GM12891 (cell line): ENCODE measurements at regions not wholly inside any gene's neighbourhood (a gene's known extent, or its start where the extent isn't known, plus 50 kb on each side); places are given as distances from the start of the nearest gene placed in this dataset.
"Not testable (repeated sequence)": the region's sequence is repeated elsewhere in the genome, so short reads cannot be mapped to it uniquely, and the experiment has no call there.

Experiments used
- DNase-seq: peaks from one replicate; pipeline ENCODE4 v3.0.0; 2011; ENCODE audit warnings: low spot score; ENCODE audit not compliant: insufficient read length
- FAIRE-seq: peaks from 2 replicates; lab custom pipeline; 2011; peaks lifted over from hg19 to GRCh38; lab: Jason Lieb, UNC
- PAX5 ChIP-seq: IDR thresholded peaks from 2 replicates; pipeline ENCODE4 v1.6.1; 2011; ENCODE audit warnings: low read length, moderate library complexity, mild to moderate bottlenecking; ENCODE audit not compliant: insufficient read depth, severe bottlenecking
- POLR2A ChIP-seq: IDR thresholded peaks from 2 replicates; pipeline ENCODE4 v1.6.1; 2011; ENCODE audit warnings: low read depth, low read length, control low read depth
- POLR2AphosphoS5 ChIP-seq: IDR thresholded peaks from 2 replicates; pipeline ENCODE4 v1.6.1; 2011; ENCODE audit warnings: low read depth, low read length, control low read depth
- POU2F2 ChIP-seq: IDR thresholded peaks from 2 replicates; pipeline ENCODE4 v1.6.1; 2011; ENCODE audit warnings: low read depth, mild to moderate bottlenecking, control low read depth, low read length, moderate library complexity
- SPI1 ChIP-seq: IDR thresholded peaks from 2 replicates; pipeline ENCODE4 v1.6.1; 2011; ENCODE audit warnings: low read depth, low read length, control low read depth
- TAF1 ChIP-seq: IDR thresholded peaks from 2 replicates; pipeline ENCODE4 v1.6.1; 2011; ENCODE audit warnings: low read depth, low read length, control low read depth

DNA sequence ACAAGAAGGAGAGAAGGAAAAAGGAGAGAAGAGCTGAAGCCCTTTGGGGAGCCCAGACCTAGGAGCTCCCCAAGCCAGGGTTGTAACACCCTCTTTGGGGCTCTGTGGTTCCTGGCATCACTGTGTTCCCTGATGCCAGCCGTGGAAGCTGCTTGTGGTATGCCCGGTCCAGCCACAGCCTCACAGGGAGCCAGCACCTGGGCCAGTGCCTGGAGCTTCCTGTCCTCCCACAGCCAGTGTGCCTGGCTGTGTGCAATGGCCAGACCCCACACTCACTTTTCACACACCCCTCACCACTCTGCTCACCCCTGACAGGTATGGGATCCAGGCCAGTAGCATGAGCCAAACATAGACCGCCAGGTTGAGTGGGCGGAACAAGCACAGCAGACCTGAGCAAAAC is 834.7 kb downstream of the FLRT2 start:
- no peak for TF ChIP-seq PAX5
- no peak for TF ChIP-seq POLR2A
- no peak for TF ChIP-seq POLR2AphosphoS5
- TF ChIP-seq POU2F2 = no peak
- no peak for TF ChIP-seq TAF1
- TF ChIP-seq SPI1 = no peak
- FAIRE-seq = no peak

DNA sequence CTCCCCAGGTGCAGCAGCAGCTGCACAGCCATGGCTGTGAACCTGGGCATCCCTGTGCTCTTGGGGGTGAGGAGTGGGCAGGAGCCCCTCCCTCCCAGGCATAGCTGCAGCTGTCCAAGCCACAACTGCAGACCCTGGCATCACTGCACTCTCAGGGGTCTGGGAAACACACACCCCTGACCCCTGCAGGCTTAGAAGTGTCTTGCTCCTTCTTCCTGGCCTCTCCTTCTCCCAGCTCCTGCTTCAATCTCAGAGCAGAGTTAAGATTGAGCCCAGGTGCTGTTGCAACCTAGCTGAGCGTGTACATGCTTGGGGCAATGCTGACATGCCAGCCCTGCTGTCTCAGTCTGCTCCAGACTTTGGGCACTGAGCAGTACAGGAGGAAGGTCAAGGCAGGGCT is 833.6 kb downstream of the FLRT2 start:
- TF ChIP-seq TAF1 = no peak
- no peak for TF ChIP-seq POU2F2
- TF ChIP-seq POLR2A = no peak
- no peak for TF ChIP-seq PAX5
- no peak for TF ChIP-seq SPI1
- no peak for TF ChIP-seq POLR2AphosphoS5
- DNase-seq (no peak), FAIRE-seq (no peak)

More for the DNA sequence above, 834.7 kb downstream of the FLRT2 start:
- DNase-seq = no peak

- DNase-seq (no peak), FAIRE-seq (no peak)
- TF ChIP-seq PAX5 (no peak), TAF1 (no peak), POLR2AphosphoS5 (no peak), SPI1 (no peak), POLR2A (no peak), POU2F2 (no peak)
Measured at GRCh38 chr14:86363047-86363446, 833.1 kb downstream of the FLRT2 start.

- FAIRE-seq (no peak), DNase-seq (no peak)
- TF ChIP-seq POLR2AphosphoS5 (no peak), POU2F2 (no peak), PAX5 (no peak), SPI1 (no peak)
Measured at GRCh38 chr14:86357876-86358275, 827.9 kb downstream of the FLRT2 start.

GRCh38 chr14:86357119-86357518 is 827.2 kb downstream of the FLRT2 start:
- FAIRE-seq (no peak), DNase-seq (no peak)
- TF ChIP-seq POLR2AphosphoS5 (no peak), POU2F2 (no peak)

DNA sequence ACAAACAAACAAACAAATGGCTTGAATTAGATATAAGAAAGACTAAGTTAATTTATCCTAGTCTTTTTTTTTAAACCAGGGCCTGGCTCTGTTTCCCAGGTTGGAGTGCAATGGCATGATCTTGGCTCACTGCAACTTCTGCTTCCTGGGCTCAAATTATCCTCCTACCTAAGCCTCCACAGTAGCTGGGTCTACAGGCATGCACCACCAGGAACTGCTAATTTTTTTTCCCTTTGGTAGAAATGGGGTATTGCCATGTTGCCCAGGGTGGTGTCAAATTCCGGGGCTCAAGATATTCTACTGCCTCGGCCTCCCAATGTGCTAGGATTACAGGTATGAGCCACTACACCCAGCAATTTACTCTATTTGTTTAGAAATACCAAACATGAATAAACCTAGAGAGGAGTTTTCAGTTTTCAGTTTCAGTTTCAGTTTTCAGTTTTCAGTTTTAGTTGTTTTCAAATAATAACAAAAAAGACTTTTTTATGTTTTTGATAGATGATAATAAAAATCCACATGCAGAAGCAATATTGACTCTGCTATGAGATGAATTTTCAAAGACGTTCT is 817.0 kb downstream of the FLRT2 start:
- no peak for FAIRE-seq
- DNase-seq = no peak
- no peak for TF ChIP-seq POLR2A
- no peak for TF ChIP-seq SPI1
- TF ChIP-seq POLR2AphosphoS5 = no peak
- no peak for TF ChIP-seq PAX5
- TF ChIP-seq POU2F2 = no peak

DNA sequence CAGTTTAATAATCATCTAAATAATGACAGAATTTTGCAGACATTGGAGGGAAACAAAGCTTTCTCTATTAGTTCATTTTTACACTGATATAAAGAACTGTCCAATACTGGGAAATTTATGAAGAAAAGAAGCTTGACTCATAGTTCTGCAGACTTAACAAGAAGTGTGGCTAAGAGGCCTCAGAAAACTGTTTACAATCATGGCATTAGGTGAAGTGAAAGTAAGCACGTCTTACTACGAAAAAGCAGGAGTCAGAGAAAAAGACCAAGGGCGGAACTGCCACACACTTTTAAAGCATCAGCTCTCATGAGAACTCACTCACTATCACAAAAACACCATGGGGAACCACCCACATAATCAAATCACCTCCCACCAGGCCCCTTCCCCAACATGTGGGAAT is 804.4 kb downstream of the FLRT2 start:
- FAIRE-seq (no peak), DNase-seq (no peak)
- TF ChIP-seq TAF1 (no peak), POU2F2 (no peak), PAX5 (no peak), POLR2A (no peak), SPI1 (no peak)

DNA sequence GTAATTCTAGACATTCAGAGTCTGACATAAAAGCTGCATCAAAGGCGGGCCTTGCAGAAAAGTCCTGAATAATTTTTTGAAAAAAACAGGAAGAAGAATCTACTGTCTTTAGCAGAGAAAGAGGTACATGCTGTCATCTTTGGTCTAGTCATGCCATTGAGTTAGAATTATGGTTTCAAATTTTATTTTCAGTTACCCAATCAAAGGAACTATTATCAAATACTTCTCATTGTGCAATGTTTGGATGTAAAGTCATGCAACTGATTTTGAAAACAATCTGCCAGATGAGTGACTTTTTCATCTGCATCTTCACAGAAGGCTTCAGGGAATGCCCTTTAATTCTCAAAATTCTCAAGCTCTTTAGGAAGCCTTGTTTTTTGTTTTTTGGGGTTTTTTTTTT is 803.5 kb downstream of the FLRT2 start:
- no peak for TF ChIP-seq TAF1
- TF ChIP-seq POLR2A = no peak
- TF ChIP-seq SPI1 = no peak
- no peak for TF ChIP-seq POLR2AphosphoS5
- TF ChIP-seq PAX5 = no peak
- TF ChIP-seq POU2F2 = no peak
- FAIRE-seq = no peak
- DNase-seq = no peak

DNA sequence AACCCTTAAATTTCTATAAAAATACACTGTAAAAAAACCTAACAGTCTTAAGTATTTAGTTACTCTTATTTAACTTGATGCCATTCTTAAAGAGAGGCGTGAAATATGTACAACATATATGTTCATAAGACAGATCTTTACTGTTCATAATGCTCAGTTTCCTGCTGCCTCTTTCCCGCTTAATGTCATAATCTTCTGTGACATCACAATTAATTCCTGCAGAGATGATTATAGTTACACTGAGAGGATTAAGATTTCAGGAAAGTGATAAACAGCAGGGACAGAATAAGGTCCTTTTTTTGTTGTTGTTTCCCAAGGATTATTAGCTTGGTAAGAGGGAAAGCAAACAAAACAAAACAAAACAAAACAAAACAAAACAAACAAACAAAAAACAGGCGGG is 801.4 kb downstream of the FLRT2 start:
- FAIRE-seq (no peak), DNase-seq (no peak)
- TF ChIP-seq SPI1 = no peak
- TF ChIP-seq POLR2AphosphoS5 = no peak
- no peak for TF ChIP-seq PAX5
- no peak for TF ChIP-seq TAF1
- no peak for TF ChIP-seq POLR2A
- TF ChIP-seq POU2F2 = no peak

DNA sequence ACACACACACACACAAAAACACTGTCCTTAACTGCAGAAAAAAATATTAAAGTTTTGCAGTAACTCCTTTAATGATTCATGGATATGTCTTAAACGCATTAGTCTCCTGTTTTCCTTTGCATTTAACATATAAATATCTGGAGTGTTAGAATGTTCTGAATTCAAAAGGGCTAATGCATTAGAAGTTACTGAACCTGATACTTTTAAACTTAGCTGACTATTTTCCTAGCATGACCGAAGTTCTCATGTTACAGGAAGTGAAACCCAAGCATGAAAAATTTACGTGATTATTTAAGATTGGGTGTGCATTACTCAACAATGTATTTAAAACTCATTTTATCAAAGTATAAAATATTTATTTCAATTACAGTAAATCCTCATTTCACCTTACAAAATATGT is 791.2 kb downstream of the FLRT2 start:
- peak; percentile 49; the same call in 1 of the 2 replicates for TF ChIP-seq SPI1
- no peak for TF ChIP-seq POLR2A
- TF ChIP-seq POLR2AphosphoS5 = no peak
- no peak for TF ChIP-seq POU2F2

DNA sequence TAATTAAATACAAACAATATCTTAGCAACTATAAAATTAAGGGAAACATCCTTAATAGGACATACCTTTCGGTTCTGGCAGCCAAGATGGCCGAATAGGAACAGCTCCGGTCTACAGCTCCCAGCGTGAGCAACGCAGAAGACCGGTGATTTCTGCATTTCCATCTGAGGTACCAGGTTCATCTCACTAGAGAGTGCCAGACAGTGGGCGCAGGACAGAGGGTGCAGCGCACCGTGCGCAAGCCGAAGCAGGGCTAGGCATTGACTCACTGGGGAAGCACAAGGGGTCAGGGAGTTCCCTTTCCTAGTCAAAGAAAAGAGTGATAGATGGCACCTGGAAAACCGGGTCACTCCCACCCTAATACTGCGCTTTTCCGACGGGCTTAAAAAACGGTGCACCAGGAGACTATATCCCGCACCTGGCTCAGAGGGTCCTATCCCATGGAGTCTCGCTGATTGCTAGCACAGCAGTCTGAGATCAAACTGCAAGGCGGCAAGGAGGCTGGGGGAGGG is 782.3 kb downstream of the FLRT2 start:
- not testable (repeated sequence) for DNase-seq, FAIRE-seq

More for the DNA sequence above, 791.2 kb downstream of the FLRT2 start:
- DNase-seq = no peak
- no peak for FAIRE-seq

- TF ChIP-seq POLR2AphosphoS5 (no peak), SPI1 (no peak), POU2F2 (no peak), TAF1 (no peak)
- DNase-seq = no peak
- no peak for FAIRE-seq
Measured at GRCh38 chr14:86311151-86311550, 781.2 kb downstream of the FLRT2 start.
